Activated CD4-positive, alpha-beta T cell treated with anti-CD3 and anti-CD28 coated beads for 36 hours (primary cell): ENCODE measurements at regions not wholly inside any gene's neighbourhood (a gene's known extent, or its start where the extent isn't known, plus 50 kb on each side); places are given as distances from the start of the nearest gene placed in this dataset.
A peak's percentile ranks its signal among the peaks of the same experiment; 100 is the strongest.

Experiments
- ATAC-seq: fragments of 200-7000 bp; cut with Tn5 transposase; one replicate; pipeline ENCODE4 v1.10.0; 2021; ENCODE audit warnings: mild to moderate bottlenecking, moderate library complexity
- CTCF ChIA-PET: fragments of 350-600 bp; sonication (Branson Sonifier 250); formaldehyde crosslinking; loops from one replicate; lab custom pipeline; 2021; ENCODE audit warnings: antibody characterized with exemption; lab: Charles Lee
- POLR2A ChIA-PET: fragments of 350-600 bp; sonication (Branson Sonifier 250); formaldehyde crosslinking; loops from one replicate; lab custom pipeline; 2021; ENCODE audit warnings: antibody characterized with exemption, inconsistent platforms; lab: Charles Lee
- DNase-seq: peaks from one replicate; pipeline ENCODE4 v3.0.0-alpha.2; 2020
- H3K27ac Mint-ChIP-seq: one replicate; pipeline ENCODE4 v1.8.0; 2021; ENCODE audit warnings: mixed read lengths
- H3K27me3 Mint-ChIP-seq: one replicate; pipeline ENCODE4 v1.8.0; 2021; ENCODE audit warnings: mixed read lengths
- H3K36me3 Mint-ChIP-seq: one replicate; pipeline ENCODE4 v1.8.0; 2021; ENCODE audit warnings: low read depth, mixed read lengths
- H3K4me1 Mint-ChIP-seq: one replicate; pipeline ENCODE4 v1.8.0; 2021; ENCODE audit warnings: mixed read lengths
- H3K4me3 Mint-ChIP-seq: one replicate; pipeline ENCODE4 v1.8.0; 2021; ENCODE audit warnings: mild to moderate bottlenecking, moderate library complexity, mixed read lengths
- H3K9me3 Mint-ChIP-seq: one replicate; pipeline ENCODE4 v1.8.0; 2021; ENCODE audit warnings: low read depth, mixed read lengths
- intact Hi-C, 2 experiments: fragments of 100-400 bp; cut with DNase I in 1 of 2; cut with micrococcal nuclease in 1 of 2; formaldehyde crosslinking; loops; one replicate each; pipeline versions ENCODE4 v1.14.2 to v1.15.1; 2022 to 2024; cut with DNase I, micrococcal nuclease

DNA sequence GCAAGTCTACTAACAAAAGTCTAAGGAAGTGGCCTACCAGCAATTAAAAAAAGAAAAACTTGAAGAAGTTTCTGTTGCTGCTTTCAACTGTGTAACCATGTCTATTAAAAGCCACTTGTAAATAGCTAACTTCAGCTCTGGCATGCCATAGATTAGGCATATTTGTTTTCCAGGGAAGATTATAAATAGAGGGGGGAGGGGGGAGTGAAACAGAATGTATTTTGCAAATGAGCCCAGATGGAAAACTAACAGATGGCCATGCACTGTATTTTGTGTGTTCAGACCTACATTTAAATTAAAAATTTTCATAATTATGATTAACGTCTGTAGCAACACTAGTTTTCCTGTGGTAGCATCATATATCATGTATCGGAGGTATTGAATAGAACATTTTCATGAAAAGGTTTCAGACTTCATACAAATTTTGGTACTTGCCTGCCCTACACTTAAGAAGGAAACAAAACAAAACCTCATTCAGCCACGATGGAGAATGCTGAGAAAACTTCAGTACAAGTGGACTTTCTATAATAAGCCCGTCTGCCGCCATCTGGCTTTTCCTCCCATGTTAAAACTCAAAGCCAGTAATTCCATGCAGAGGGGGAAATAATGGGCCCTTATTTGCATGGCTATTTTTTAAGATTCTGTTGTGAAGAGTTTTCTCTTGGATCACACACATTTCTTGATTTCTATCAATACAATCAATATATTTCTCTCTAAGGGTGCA, 220.4 kb upstream of the SMARCA2 start:
- no peaks in the 10 kb centered on the region for H3K4me1 Mint-ChIP-seq
- H3K36me3 Mint-ChIP-seq = no peaks in the 10 kb centered on the region
- CTCF ChIA-PET = interaction anchor here (1.2 kb wide), 1 partner anchor 81 kb away, joined by 4 read pairs; no protein-coding TSS in a partner anchor
- H3K27me3 Mint-ChIP-seq = peaks cover 5% of the 10 kb centered on the region
- H3K9me3 Mint-ChIP-seq = no peaks in the 10 kb centered on the region
- ATAC-seq (no peak), DNase-seq (no peak)
- intact Hi-C loops = no loop called here
- no peak overlapping the region for H3K27ac Mint-ChIP-seq
- H3K4me3 Mint-ChIP-seq = no peak overlapping the region
- POLR2A ChIA-PET = no interaction called here

DNA sequence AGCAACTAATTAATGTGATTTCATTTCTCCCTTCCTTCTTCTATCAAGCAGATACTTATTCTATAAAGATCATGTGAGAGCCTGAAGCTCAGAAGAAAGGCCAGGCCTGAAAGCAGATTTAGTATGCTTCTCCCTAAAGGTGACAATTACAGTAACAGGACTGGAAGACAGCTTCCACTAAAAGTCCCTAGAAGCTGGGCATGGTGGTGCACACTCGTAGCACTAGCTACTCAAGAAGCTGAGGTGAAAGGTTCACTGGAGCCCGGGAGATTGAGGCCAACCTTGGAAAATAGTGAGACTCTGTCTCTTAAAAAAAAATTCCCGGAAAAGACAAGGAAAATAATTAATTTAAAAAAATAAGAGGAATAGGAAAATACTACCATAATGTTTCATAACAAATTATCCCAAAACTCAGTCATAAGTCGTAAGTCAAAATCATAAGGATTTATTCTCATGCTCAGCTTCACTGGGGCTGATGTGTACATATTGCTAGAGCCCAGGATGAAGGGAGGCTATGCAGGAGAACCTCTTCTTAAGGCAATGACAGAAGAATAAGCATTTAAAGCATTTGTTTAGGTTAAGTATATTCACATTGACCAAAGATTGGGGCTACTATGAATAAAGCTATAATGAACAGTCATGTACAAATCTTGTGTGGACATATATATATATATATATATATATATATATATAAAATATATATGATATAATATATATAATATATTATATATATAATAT, 210.8 kb upstream of the SMARCA2 start:
- H3K27me3 Mint-ChIP-seq = no peaks in the 10 kb centered on the region
- intact Hi-C loops = no loop called here
- H3K4me1 Mint-ChIP-seq = peaks cover 3% of the 10 kb centered on the region
- DNase-seq = no peak
- H3K4me3 Mint-ChIP-seq = no peak overlapping the region
- peaks cover 8% of the 10 kb centered on the region for H3K9me3 Mint-ChIP-seq
- ChIA-PET POLR2A (no interaction called here), CTCF (no interaction called here)
- H3K36me3 Mint-ChIP-seq = no peaks in the 10 kb centered on the region
- peak; percentile 75 for ATAC-seq
- no peak overlapping the region for H3K27ac Mint-ChIP-seq

DNA sequence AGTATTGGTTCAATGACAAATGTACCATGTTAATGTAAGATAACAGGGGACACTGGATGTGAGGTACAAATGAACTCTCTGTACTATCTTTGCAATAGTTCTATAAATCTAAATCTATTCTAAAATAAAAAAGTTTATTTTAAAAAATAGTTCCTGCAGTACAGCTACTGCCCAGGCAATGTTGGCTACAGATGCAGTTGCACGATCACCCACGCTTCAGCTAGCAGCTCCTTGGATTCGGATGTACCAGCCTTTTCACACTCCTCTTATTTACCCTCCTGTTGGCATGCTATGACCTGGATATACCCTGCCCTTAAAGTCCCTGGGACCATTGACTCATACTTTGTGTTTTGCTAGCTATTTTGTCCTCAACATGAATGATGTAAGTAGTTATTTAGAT, 185.4 kb upstream of the SMARCA2 start:
- CTCF ChIA-PET = no interaction called here

DNA sequence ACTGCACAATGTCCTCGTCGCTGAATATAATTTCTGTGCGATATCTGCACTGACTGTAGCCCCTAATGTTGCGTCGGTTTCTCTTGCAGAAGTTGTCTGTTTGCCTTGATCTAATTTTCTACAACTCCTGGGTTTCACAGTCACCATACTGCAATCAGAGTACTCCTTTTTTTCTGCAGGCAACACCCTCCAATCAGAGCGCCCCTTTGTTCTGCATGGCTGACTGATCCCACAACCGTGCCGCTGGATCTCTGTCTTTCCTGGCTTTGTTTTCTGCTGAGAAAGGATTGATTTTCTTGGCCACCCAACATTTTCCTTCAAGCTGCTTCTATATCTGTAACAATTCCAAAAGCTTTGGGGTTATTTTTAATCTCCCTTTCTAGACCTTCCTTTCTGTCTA, 182.2 kb upstream of the SMARCA2 start:
- H3K27ac Mint-ChIP-seq = no peak overlapping the region
- no peak overlapping the region for H3K4me3 Mint-ChIP-seq
- CTCF ChIA-PET = no interaction called here
- ATAC-seq = no peak
- intact Hi-C loops = no loop called here
- H3K36me3 Mint-ChIP-seq = no peaks in the 10 kb centered on the region
- H3K27me3 Mint-ChIP-seq = peaks cover 5% of the 10 kb centered on the region
- H3K9me3 Mint-ChIP-seq = no peaks in the 10 kb centered on the region
- no peak for DNase-seq
- POLR2A ChIA-PET = no interaction called here
- no peaks in the 10 kb centered on the region for H3K4me1 Mint-ChIP-seq

More for the DNA sequence above, 185.4 kb upstream of the SMARCA2 start:
- no peaks in the 10 kb centered on the region for H3K36me3 Mint-ChIP-seq
- peaks cover 12% of the 10 kb centered on the region for H3K27me3 Mint-ChIP-seq
- no peak overlapping the region for H3K4me3 Mint-ChIP-seq
- ATAC-seq (no peak), DNase-seq (no peak)
- no peak overlapping the region for H3K27ac Mint-ChIP-seq
- intact Hi-C loops = no loop called here
- H3K9me3 Mint-ChIP-seq = no peaks in the 10 kb centered on the region
- H3K4me1 Mint-ChIP-seq = no peaks in the 10 kb centered on the region
- POLR2A ChIA-PET = no interaction called here

DNA sequence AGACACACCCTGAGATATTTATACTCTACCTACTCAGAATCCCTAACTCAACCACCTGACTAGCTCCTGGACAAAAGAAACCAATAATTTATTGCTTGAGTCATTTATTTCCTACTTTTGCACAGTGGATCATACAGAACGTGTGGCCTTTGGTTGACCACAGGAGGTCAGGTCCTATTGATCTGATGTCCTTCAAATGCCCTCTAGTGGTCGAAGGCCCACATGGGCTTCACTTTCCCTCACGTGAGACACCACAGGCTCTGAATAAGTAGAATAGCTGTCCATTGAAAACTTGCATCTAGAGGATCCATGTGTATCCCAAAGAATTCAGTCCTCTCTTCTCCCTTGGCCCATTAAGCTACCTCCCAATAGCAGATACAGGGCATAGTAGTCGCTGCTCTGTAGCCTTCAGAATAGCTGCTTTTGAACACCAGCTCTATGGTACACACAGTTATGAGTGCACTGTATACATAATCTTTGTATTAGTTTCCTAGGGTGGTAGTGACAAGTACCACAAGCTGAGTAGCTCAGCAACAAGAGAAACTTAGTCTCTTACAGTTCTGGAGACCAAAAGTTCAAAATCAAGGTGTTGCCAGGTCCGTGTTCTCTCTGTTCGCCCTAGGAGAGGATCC, 177.6 kb upstream of the SMARCA2 start:
- Mint-ChIP-seq H3K9me3 (no peaks in the 10 kb centered on the region), H3K36me3 (no peaks in the 10 kb centered on the region), H3K4me3 (no peak overlapping the region), H3K27ac (no peak overlapping the region), H3K4me1 (no peaks in the 10 kb centered on the region), H3K27me3 (peaks cover 5% of the 10 kb centered on the region)
- ChIA-PET CTCF (interaction anchor here (0.7 to 1.8 kb wide), 8 partner anchors 11 to 375 kb away, joined by 3 to 6 read pairs (median 3); no protein-coding TSS in a partner anchor), POLR2A (no interaction called here)
- peak; percentile 28 for DNase-seq
- no peak for ATAC-seq
- intact Hi-C loops = loop anchor here (1.0 to 5.0 kb wide), 2 partner anchors 30 to 50 kb away; no protein-coding TSS in a partner anchor

DNA sequence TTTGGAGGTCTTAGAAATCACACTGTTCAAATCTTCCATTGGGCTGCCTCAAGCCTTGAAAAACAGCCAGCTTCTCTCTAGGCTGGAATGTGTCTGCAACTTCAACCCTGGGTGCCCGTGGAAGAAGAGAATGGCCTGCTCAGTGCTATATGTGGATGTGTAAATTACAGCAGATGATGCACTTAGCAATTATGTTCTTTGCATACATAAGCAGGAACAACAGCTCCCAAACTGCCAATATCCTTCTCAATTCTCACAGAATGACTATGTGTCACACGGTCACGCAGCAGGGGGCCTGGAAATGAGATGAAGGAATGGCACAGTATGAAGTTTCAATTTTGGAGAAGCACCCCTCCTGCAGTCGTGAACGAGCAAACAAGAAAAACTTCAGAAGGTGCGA, 175.2 kb upstream of the SMARCA2 start:
- DNase-seq (no peak), ATAC-seq (no peak)
- Mint-ChIP-seq H3K4me3 (no peak overlapping the region), H3K9me3 (no peaks in the 10 kb centered on the region), H3K27ac (no peak overlapping the region), H3K36me3 (no peaks in the 10 kb centered on the region), H3K27me3 (peaks cover 2% of the 10 kb centered on the region), H3K4me1 (no peaks in the 10 kb centered on the region)
- ChIA-PET POLR2A (no interaction called here), CTCF (interaction anchor here (0.7 kb wide), 1 partner anchor 492 kb away, joined by 3 read pairs; no protein-coding TSS in a partner anchor)
- intact Hi-C loops = loop anchor here in 1 of 2 experiments (5.0 kb wide), 1 partner anchor 53 kb away; no protein-coding TSS in a partner anchor

DNA sequence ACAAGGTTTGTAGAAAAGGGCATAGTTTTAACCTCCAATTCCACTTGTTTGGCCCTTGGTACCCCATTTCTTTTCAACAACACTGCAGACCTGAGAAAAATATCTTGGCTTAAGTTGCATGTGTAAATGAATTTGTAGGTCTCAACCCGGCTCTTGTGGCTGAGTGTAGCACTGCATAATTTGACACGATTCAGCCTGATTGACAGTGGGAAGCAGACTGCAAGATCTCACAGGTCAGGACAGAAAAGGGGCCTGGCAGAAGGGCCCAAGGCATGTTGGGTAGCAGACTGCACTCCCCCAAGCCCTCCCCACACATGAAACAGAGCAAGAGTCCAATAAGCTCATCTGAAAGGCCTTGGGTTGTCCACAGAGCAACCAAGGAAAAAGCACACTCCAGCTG, 169.7 kb upstream of the SMARCA2 start:
- ChIA-PET POLR2A (no interaction called here), CTCF (no interaction called here)
- H3K4me3 Mint-ChIP-seq = no peak overlapping the region
- ATAC-seq (no peak), DNase-seq (no peak)
- H3K4me1 Mint-ChIP-seq = no peaks in the 10 kb centered on the region
- H3K9me3 Mint-ChIP-seq = no peaks in the 10 kb centered on the region
- no peaks in the 10 kb centered on the region for H3K36me3 Mint-ChIP-seq
- H3K27ac Mint-ChIP-seq = no peak overlapping the region
- intact Hi-C loops = no loop called here
- H3K27me3 Mint-ChIP-seq = peaks cover 8% of the 10 kb centered on the region

DNA sequence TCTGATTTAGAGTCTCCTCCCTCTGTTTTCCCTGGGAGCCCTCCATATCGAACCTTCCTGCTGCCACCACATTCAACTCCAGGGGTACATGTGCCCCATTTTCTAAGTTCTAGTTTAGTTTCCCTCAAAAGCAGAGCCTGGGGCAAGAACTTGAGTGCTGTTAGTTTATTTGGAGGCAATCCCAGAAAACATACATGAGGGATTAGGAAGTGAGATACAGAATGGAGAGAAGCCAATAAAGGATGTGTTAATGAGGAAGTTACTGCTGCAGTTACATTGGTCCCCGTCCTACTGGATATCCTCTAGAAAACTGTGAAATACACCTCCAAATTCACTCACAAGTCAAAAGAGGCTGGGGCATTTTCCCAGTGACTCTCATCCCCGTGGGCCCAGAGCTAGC, 159.4 kb upstream of the SMARCA2 start:
- intact Hi-C loops = no loop called here
- H3K4me1 Mint-ChIP-seq = peaks cover under 1% of the 10 kb centered on the region
- no peak overlapping the region for H3K4me3 Mint-ChIP-seq
- H3K27ac Mint-ChIP-seq = no peak overlapping the region
- H3K27me3 Mint-ChIP-seq = peaks cover 9% of the 10 kb centered on the region
- no peaks in the 10 kb centered on the region for H3K9me3 Mint-ChIP-seq
- H3K36me3 Mint-ChIP-seq = no peaks in the 10 kb centered on the region
- DNase-seq (no peak), ATAC-seq (no peak)
- ChIA-PET CTCF (no interaction called here), POLR2A (no interaction called here)

DNA sequence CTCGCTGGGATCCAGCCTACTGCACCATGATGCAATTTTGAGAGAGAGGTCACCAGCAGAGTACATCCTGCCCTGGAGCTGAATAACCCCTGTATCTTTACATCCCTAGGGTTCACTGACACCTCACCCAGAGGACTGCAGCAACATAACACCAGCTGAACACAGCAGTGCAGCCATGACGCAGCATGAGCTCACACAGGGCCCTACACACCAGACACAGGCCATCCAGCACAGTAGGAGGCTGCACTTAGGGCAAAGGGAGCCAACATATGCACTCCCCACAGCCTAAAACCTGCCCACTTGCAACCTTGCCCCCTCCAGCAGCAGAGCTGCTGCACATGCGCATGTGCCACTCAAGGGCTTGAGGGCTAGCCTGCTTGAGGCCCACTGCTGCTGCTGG, 157.3 kb upstream of the SMARCA2 start:
- POLR2A ChIA-PET = no interaction called here
- CTCF ChIA-PET = interaction anchor here (0.6 to 1.1 kb wide), 2 partner anchors 10 to 33 kb away, joined by 3 to 4 read pairs; no protein-coding TSS in a partner anchor
- Mint-ChIP-seq H3K9me3 (no peaks in the 10 kb centered on the region), H3K4me1 (peaks cover 14% of the 10 kb centered on the region), H3K36me3 (no peaks in the 10 kb centered on the region), H3K27ac (no peak overlapping the region), H3K27me3 (peaks cover 16% of the 10 kb centered on the region), H3K4me3 (no peak overlapping the region)
- DNase-seq (no peak), ATAC-seq (no peak)
- intact Hi-C loops = no loop called here

DNA sequence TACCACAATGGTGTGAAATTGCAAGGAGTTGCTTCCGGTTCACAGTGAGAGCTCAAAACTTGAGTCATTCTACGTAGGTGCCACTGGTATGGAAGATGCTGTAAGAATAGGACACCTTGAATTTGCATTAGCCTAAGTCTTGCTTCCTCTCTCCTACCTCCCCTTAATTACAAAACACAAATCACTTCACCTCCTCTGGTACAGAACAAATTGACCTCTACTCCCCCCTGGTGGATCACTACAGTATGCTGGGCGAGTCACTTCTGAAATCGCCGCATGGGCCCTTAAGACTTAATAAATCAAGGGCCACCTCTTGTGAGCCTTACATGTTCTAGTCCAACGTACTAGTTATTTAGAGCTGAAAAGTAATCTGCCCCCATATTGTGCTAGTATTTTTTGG, 145.3 kb upstream of the SMARCA2 start:
- peak; percentile 88 for ATAC-seq
- POLR2A ChIA-PET = no interaction called here

DNA sequence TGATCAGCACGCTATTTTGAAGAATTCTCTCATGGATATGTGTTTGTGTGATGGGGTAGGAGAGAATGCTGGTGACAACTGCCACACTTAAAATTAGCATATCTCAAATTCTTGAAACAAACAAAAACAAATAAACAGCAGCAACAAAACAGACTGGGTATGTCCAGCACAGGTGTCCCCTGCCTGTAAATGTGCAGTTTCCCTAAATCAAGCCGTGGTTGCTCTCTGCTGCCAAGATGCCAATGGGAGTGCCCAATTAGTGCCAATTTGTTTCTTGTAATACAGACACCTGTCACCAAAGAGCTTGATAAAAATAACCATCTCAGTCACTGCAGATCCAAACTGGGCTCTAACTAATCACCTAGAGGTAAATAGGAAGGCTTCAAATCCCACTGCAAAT, 144.2 kb upstream of the SMARCA2 start:
- H3K27ac Mint-ChIP-seq = no peak overlapping the region
- CTCF ChIA-PET = interaction anchor here (0.9 kb wide), 1 partner anchor 69 kb away, joined by 3 read pairs; no protein-coding TSS in a partner anchor

More for the DNA sequence above, 145.3 kb upstream of the SMARCA2 start:
- Mint-ChIP-seq H3K4me3 (no peak overlapping the region), H3K27ac (no peak overlapping the region), H3K4me1 (peaks cover 14% of the 10 kb centered on the region), H3K36me3 (no peaks in the 10 kb centered on the region), H3K9me3 (no peaks in the 10 kb centered on the region), H3K27me3 (peaks cover 36% of the 10 kb centered on the region)
- CTCF ChIA-PET = interaction anchor here (1.5 kb wide), 1 partner anchor 138 kb away, joined by 4 read pairs; no protein-coding TSS in a partner anchor
- DNase-seq = peak; percentile 61
- intact Hi-C loops = loop anchor here in 1 of 2 experiments (1.0 to 10.0 kb wide), 7 partner anchors 63 to 755 kb away; partner anchors contain the start of gene VLDLR

More for the DNA sequence above, 144.2 kb upstream of the SMARCA2 start:
- ATAC-seq (no peak), DNase-seq (no peak)
- H3K36me3 Mint-ChIP-seq = no peaks in the 10 kb centered on the region
- H3K27me3 Mint-ChIP-seq = peaks cover 37% of the 10 kb centered on the region
- no peaks in the 10 kb centered on the region for H3K9me3 Mint-ChIP-seq
- intact Hi-C loops = loop anchor here in 1 of 2 experiments (1.0 to 10.0 kb wide), 7 partner anchors 64 to 754 kb away; partner anchors contain the start of gene VLDLR
- H3K4me1 Mint-ChIP-seq = peaks cover 24% of the 10 kb centered on the region
- H3K4me3 Mint-ChIP-seq = no peak overlapping the region
- POLR2A ChIA-PET = no interaction called here
